OCI-LY3 (cell line): ENCODE measurements at regions not wholly inside any gene's neighbourhood (a gene's known extent, or its start where the extent isn't known, plus 50 kb on each side); places are given as distances from the start of the nearest gene placed in this dataset.

Experiments used
- EZH2phosphoT487 ChIP-seq: fragments of 200-600 bp; shearing (Covaris generic); IDR thresholded peaks from 2 replicates; pipeline ENCODE4 v1.6.1; 2018; ENCODE audit warnings: antibody characterized with exemption, mixed run types, low read depth
- TF ChIP-seq, protein P1 (sequence below): fragments of 200-600, 300-600 bp; sonication (generic); IDR thresholded peaks from 2 replicates; pipeline ENCODE4 v1.5.1; 2014; ENCODE audit warnings: antibody characterized with exemption, low read length, low read depth

DNA sequence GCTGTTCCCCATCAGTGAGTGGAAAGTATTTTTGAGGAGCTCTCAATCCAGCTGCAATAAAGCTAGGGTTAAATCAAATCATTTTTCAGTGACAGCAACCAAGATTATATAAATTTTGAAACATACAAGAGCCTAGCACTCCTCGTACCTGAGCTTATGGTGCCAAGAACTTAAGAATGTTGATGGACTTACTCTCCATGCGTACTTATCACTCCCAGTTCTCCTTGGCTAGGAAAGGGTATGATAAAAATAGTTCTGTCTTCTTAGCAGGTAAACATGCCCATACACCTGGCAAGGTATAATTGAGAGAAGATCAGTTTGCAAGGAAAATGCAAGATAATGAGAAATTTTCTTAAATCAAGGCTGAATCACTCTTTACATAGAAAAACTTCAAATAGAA is 64.5 kb upstream of the SEMA6D start:
- TF ChIP-seq, protein P1, sequence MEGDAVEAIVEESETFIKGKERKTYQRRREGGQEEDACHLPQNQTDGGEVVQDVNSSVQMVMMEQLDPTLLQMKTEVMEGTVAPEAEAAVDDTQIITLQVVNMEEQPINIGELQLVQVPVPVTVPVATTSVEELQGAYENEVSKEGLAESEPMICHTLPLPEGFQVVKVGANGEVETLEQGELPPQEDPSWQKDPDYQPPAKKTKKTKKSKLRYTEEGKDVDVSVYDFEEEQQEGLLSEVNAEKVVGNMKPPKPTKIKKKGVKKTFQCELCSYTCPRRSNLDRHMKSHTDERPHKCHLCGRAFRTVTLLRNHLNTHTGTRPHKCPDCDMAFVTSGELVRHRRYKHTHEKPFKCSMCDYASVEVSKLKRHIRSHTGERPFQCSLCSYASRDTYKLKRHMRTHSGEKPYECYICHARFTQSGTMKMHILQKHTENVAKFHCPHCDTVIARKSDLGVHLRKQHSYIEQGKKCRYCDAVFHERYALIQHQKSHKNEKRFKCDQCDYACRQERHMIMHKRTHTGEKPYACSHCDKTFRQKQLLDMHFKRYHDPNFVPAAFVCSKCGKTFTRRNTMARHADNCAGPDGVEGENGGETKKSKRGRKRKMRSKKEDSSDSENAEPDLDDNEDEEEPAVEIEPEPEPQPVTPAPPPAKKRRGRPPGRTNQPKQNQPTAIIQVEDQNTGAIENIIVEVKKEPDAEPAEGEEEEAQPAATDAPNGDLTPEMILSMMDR, result no peak
- TF ChIP-seq EZH2phosphoT487, result no peak
